AG08395 (cell line): ENCODE measurements at regions not wholly inside any gene's neighbourhood (a gene's known extent, or its start where the extent isn't known, plus 50 kb on each side); places are given as distances from the start of the nearest gene placed in this dataset.
A peak's percentile ranks its signal among the peaks of the same experiment; 100 is the strongest.

Source experiments
- DNase-seq: peaks from one replicate; pipeline ENCODE4 v3.0.0; 2012; ENCODE audit warnings: mixed read lengths, low spot score

GRCh38 chr2:145721681-145722080 is 1201.8 kb upstream of the ZEB2 start:
- DNase-seq: no peak

GRCh38 chr2:145715601-145716000 is 1195.7 kb upstream of the ZEB2 start:
- DNase-seq: no peak

GRCh38 chr2:145710303-145710702 is 1190.4 kb upstream of the ZEB2 start:
- DNase-seq: no peak

DNA sequence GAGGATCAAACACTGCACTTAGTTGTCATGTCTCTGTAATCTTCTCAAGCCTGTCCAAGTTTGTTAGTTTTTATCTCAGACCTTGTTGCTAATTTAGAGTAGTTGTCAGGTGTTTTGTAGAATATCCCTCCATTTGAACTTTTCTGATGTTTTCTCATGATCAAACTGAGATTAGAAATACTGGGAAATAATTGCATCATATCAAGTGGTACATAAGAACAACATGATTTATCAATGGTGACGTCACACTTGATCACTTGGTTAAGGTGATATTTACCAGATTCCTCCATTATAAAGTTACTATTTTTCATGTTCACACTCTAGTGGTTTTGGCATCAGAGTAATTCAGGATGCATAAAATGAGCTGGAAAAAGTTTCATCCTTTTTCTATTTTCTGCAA is 1182.4 kb upstream of the ZEB2 start:
- no peak for DNase-seq

GRCh38 chr2:145692971-145693478 is 1173.1 kb upstream of the ZEB2 start:
- DNase-seq: peak; percentile 34

DNA sequence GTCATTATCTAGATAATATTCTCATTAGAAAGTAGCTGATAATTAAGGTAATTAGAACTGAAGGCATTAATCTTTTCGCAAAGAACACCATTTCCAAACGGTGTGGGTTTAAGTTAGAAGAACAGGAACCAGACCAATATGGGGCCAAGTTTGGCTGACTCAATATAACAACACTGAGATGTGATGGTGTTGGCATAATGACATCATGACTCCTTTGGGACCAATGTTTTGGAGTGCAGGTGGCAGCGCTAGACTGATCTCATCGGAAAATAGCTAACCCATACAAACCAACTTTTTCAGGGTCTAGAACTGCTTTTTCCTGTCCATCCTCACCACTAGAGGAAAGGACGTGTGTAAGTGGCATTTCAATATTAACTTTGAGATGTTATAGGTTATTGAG is 1171.7 kb upstream of the ZEB2 start:
- DNase-seq: no peak

- no peak for DNase-seq
Measured at GRCh38 chr2:145690183-145690778, 1170.4 kb upstream of the ZEB2 start.

DNA sequence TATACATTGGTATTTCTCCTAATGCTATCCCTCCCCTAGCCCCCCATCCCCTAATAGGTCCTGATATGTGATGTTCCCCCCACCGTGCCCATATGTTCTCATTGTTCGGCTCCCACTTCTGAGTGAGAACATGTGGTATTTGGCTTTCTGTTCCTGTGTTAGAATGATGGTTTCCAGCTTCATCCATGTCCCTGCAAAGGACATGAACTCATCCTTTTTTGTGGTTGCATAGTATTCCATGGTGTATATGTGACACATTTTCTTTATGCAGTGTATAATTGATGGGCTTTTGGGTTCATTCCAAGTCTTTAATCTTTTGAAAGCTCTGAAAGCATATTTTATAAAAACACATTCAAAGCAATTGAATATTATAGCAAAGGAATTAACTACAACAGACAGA is 1169.4 kb upstream of the ZEB2 start:
- no peak for DNase-seq

DNA sequence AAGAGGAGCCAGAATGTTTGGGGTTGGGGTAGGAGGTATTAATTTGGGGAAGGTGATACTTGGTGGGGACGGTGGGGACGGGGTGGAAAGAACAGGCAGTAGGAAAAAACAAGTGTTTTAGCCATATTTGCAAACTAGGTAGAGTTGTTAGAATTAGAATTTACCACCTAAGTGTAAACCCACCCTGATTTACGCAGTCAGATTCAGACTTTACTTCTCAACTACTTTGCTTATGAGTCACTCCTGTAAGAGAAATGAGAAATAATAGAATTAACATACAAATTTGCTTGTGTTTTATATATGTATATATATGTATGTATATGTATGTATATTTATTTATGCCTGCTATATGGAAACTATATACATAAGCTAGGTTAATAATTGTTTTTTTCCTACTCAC is 1168.2 kb upstream of the ZEB2 start:
- DNase-seq: no peak

DNA sequence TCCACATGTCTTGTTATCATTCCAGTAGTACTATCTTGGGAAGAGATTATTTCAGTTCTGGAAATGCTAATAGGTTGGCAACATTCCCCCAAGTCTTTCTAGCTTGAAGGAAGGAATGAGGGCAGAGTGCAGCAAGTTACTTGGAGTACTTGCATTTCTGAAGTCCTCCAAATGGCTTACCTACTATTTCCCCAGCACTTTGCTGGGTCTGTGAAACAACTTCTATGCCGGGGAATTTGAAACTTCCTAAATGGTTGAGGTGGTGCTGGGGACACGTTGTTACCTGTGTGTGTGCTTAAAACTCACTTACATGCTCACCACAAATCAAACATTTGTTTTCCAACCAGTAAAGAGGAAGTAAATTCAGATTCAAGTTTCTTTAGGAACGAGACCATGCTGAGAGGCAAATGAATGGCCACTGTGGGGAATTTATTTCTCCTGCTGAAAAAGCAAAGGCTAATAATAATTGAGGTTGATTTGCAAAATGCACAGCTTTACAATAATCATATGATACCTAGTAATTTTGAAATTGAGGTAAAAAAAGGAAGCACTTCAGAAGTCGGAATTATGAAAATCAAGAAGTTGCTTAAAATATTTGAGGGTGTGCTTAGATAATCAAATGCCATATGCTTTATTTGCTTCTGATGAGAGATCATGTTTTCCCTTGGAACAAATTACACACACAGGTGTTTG is 1167.7 kb upstream of the ZEB2 start:
- no peak for DNase-seq

DNA sequence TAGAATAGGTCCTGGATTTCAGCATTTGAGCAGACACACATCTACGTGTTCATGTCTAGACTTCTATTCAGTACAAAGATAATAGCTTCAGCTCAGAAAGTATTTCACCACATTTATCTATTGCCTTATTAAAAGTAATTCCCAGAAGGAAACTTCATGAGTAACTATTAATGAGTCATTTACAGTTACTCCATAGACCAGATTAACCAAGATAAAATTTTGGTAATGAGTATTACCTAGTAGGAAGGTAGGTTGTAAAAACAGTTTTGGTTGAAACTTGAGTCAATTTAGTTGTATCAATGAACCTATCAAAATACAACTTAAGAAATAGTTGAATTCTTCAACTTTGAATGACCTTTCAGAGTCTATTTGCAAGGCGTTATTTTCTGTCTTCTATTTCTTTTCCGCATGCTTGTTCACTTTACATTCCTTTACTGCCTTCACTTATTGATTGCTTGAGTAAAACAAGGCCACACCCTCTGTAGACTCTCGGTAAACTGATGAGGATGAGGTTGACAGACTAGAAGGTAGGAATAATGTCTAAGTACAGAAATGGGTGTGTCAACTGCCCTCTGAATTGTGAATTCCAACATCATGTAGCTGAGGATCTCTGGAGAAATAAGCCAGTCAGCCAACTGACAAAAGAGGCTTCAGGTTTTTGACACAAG is 1165.6 kb upstream of the ZEB2 start:
- DNase-seq: no peak

- no peak for DNase-seq
Measured at GRCh38 chr2:145682546-145683157, 1162.7 kb upstream of the ZEB2 start.

DNA sequence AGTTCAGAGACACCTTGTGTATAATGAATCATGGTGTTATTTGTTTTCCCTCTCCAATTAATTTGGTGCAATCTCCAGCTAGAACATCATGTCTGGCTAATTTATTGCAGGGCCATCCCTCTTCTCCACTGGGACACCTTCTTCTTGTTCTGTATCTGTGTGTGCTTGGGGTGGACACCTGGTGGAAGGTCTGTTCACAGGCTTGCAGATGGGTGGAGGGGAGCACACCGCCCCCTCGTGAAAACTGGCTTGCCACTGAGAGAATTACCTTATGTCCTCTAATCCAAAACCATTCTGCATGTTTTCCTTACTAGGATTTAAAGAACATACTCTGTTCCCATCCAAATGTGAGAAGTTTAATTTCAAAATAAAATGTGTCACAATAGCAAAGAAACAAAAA is 1160.4 kb upstream of the ZEB2 start:
- no peak for DNase-seq

DNA sequence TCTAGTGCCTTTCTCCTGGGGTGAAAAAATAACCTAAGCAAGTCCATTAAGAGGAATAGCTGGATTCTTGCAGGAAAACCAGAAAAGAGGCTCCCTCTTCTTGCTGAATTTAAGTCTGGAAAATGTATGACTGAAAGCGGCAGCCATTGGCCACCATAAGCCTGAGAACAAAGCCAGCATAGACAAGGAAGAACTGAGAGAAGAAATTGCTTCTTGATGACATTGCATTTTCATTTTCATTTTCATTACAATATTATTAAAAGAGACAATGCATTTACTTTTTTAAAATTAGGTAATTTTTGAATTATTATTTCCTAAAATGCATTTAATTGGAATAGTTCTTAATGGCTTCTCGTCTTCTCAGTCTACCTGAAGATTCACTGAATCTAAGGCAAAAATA is 1157.5 kb upstream of the ZEB2 start:
- DNase-seq: no peak

- no peak for DNase-seq
Measured at GRCh38 chr2:145674705-145675104, 1154.8 kb upstream of the ZEB2 start.

- DNase-seq: no peak
Measured at GRCh38 chr2:145669301-145669700, 1149.4 kb upstream of the ZEB2 start.

DNA sequence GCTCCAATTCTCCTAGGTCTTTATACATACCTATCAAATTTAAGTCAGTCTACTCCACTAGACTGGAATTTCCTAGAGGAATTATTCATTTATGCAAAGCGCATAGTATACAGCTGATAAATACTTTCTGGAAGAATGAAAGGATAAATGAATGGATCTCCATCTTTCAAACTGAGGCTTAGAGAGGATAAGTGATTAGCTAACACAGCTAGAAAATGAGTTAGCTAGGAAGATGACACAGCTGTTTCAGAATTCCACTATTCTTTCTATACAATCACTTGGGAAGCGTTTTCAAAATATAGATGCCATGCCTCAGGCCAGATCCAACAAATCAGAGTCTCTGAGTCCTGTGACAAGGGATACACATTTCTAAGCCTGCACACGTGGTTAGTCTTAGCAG is 1146.6 kb upstream of the ZEB2 start:
- no peak for DNase-seq

GRCh38 chr2:145657265-145657664 is 1137.3 kb upstream of the ZEB2 start:
- no peak for DNase-seq

DNA sequence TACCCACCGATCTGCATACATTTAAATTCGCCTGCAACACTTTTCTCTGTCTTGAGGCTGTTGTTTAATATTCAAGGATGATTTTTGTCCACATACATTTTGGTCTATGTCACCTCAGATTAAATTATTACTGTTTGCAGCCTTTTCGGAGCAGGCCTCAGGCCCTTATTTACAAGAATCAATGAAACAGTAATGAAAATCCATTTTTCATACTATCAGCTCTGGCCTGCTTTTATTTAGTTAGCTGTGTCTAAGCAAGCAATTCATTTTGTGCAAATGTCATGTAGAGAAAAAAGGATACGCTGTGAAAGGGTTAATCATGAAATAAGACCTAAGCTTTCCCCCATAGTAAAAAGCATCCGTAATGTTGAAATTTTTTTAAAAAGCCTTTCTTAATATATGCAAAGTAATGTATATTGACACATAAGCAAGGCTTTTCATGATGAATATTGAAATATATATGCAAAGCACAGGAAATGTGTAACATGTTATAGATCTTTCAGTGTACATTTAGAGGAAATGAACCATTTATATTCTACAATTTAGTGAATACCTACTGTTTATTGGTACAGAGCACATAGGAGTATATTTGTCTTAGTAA is 1135.3 kb upstream of the ZEB2 start:
- no peak for DNase-seq

GRCh38 chr2:145654746-145655145 is 1134.8 kb upstream of the ZEB2 start:
- no peak for DNase-seq

GRCh38 chr2:145654156-145654555 is 1134.2 kb upstream of the ZEB2 start:
- DNase-seq: no peak

DNA sequence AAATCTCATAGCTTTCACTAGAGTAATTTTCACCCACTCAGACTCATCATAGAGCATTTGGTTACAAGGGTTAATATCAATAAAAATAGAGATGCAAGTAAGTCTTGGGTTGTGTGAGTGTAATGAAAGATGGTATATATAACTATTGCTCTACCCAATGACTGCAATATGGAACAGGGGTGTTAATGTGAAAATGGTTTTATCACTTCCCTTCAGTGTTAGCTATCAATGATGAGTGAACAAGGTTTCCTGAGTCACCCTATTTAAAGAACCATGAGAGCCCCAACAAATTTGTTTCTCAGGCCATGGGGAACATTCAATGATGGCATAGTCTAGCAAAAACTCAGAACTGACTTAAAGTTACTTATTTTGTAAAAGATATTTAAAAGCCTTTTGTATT is 1133.6 kb upstream of the ZEB2 start:
- no peak for DNase-seq
